T-cell (primary cell): ENCODE measurements at regions not wholly inside any gene's neighbourhood (a gene's known extent, or its start where the extent isn't known, plus 50 kb on each side); places are given as distances from the start of the nearest gene placed in this dataset.
"Not testable (repeated sequence)": the region's sequence is repeated elsewhere in the genome, so short reads cannot be mapped to it uniquely, and the experiment has no call there.

Source experiments
- ATAC-seq, 4 experiments: fragments of 200-7000 bp in 3 of 4; fragments of 150-1000 bp in 1 of 4; cut with Tn5 transposase; replicated peaks in 1 of 4; 1 replicate in 3 of 4; 2 replicates in 1 of 4; pipeline ENCODE4 v1.10.0; 2021; ENCODE audit warnings: moderate library complexity in 3 of 4, mild to moderate bottlenecking in 2 of 4, moderate number of reproducible peaks in 1 of 4
- CTCF ChIA-PET, 2 donors: fragments of 300-600 bp; sonication (Branson Sonifier 250); formaldehyde crosslinking; loops; one replicate each; lab custom pipeline; 2022; ENCODE audit warnings: antibody characterized with exemption in 2 of 2; lab: Charles Lee
- POLR2A ChIA-PET, 2 donors: fragments of 300-600 bp; sonication (Branson Sonifier 250); formaldehyde crosslinking; loops; one replicate each; lab custom pipeline; 2022; ENCODE audit warnings: antibody characterized with exemption in 2 of 2; lab: Charles Lee
- DNase-seq, 35 experiments: peaks; one replicate each; pipeline versions ENCODE4 v3.0.0 to v3.0.0-alpha.2; 2013 to 2023
- H3K27ac ChIP-seq: one replicate; pipeline ENCODE4 v1.5.1; 2013; ENCODE audit warnings: low read length
- H3K27me3 ChIP-seq, 2 experiments: replicated peaks in 1 of 2; 1 replicate in 1 of 2; 2 replicates in 1 of 2; pipeline versions ENCODE4 v1.6.1 to v1.7.0; 2013; ENCODE audit warnings: low read length in 1 of 2, mixed read lengths in 1 of 2; ENCODE audit not compliant: control insufficient read depth in 2 of 2, insufficient read depth in 2 of 2; ENCODE audit errors: extremely low read depth in 1 of 2
- H3K36me3 ChIP-seq, 2 donors: 1 replicate in 1 of 2; 2 replicates in 1 of 2; pipeline versions ENCODE4 v1.6.1 to v1.7.0; 2013; ENCODE audit warnings: low read length in 1 of 2; ENCODE audit not compliant: control insufficient read depth in 2 of 2, insufficient read depth in 1 of 2; ENCODE audit errors: extremely low read depth in 1 of 2
- H3K4me1 ChIP-seq, 2 experiments: 1 replicate in 1 of 2; 2 replicates in 1 of 2; pipeline versions ENCODE4 v1.6.1 to v1.7.0; 2013; ENCODE audit warnings: low read length in 2 of 2, mixed read lengths in 1 of 2; ENCODE audit not compliant: insufficient read depth in 2 of 2, control insufficient read depth in 1 of 2; ENCODE audit errors: extremely low read depth in 1 of 2
- H3K4me3 ChIP-seq, 2 donors: 1 replicate in 1 of 2; 2 replicates in 1 of 2; pipeline versions ENCODE4 v1.5.1 to v1.7.0; 2013; ENCODE audit warnings: mild to moderate bottlenecking in 2 of 2, low read length in 1 of 2, moderate library complexity in 1 of 2; ENCODE audit not compliant: control insufficient read depth in 1 of 2; ENCODE audit errors: extremely low read depth in 1 of 2
- H3K9me3 ChIP-seq: 2 replicates; pipeline ENCODE4 v1.7.0; 2013
- H3K27ac Mint-ChIP-seq, 2 donors: one replicate each; pipeline ENCODE4 v1.8.0; 2020 to 2021; ENCODE audit warnings: mild to moderate bottlenecking in 2 of 2, mixed read lengths in 2 of 2
- H3K27me3 Mint-ChIP-seq, 2 donors: one replicate each; pipeline ENCODE4 v1.8.0; 2021 to 2022; ENCODE audit warnings: mixed read lengths in 2 of 2
- H3K36me3 Mint-ChIP-seq: one replicate; pipeline ENCODE4 v1.8.0; 2021; ENCODE audit warnings: mixed read lengths
- H3K4me1 Mint-ChIP-seq, 3 donors: one replicate each; pipeline ENCODE4 v1.8.0; 2020 to 2022; ENCODE audit warnings: mixed read lengths in 3 of 3, mild to moderate bottlenecking in 1 of 3
- H3K4me3 Mint-ChIP-seq, 3 donors: one replicate each; pipeline ENCODE4 v1.8.0; 2020 to 2022; ENCODE audit warnings: mild to moderate bottlenecking in 3 of 3, mixed read lengths in 3 of 3, moderate library complexity in 3 of 3
- H3K9me3 Mint-ChIP-seq, 3 donors: one replicate each; pipeline ENCODE4 v1.8.0; 2020 to 2022; ENCODE audit warnings: mixed read lengths in 3 of 3
- WGBS: methylation state at CpG from one replicate; pipeline ENCODE4 v1.1.5; 2013; ENCODE audit warnings: missing lambda C conversion rate; ENCODE audit not compliant: insufficient coverage; 5-methylcytosine and 5-hydroxymethylcytosine counted together

DNA sequence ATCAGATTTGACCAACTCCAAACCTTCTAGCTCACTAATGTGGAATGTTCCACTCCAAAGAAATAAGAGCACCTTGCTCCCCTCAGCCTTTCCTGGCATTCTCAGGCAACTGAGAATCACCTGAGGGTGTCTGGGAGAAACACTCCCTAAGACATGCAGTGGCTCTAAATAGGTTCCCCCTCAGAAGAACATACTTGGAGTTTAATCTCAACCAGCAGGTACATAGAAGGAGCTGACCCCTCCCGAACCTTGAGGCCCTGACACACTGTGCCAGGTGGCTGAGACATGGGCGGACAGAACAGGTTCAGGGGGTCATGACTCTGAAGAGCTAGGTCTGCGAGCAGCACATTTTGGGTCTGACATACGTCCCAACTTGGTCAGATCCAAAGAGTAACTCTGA lies 107.6 kb upstream of the MAP3K4 start:
- Mint-ChIP-seq H3K27ac (no peak overlapping the region), H3K4me1 (no peaks in the 10 kb centered on the region), H3K4me3 (no peak overlapping the region), H3K36me3 (no peaks in the 10 kb centered on the region), H3K9me3 (no peaks in the 10 kb centered on the region), H3K27me3 (peaks cover 2 to 11% of the 10 kb centered on the region in 2 donors)
- ChIA-PET POLR2A (no interaction called here), CTCF (no interaction called here)
- no peak overlapping the region for H3K4me3 ChIP-seq
- H3K4me1 ChIP-seq, result no peaks in the 10 kb centered on the region
- no peak for DNase-seq
- ATAC-seq, result no peak
- no peak overlapping the region for H3K27ac ChIP-seq
- H3K9me3 ChIP-seq, result no peaks in the 10 kb centered on the region
- H3K36me3 ChIP-seq, result no peaks in the 10 kb centered on the region
- 72% methylated on average over 2 of the region's 4 CpGs for WGBS
- no peaks in the 10 kb centered on the region for H3K27me3 ChIP-seq

DNA sequence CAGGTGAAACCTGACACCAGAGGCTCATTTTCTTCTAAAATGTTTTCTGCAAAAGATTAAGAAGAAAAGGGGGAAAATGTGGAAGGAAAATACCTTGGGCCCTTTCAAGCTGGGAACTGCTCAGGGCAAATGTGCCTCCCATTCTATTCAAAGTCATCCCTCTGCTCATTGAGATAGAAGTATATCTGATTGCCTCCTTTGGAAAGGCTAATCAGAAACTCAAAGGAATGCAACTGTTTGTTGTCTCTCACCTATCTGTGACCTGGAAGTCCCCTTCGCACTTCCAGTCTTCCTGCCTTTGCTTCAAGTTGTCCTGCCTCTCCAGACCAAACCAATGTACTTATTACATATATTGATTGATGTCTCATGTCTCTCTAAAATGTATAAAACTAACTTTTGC lies 102.4 kb upstream of the MAP3K4 start:
- ATAC-seq, CTCF ChIA-PET, H3K27me3 ChIP-seq, H3K4me1 Mint-ChIP-seq, H3K36me3 ChIP-seq, H3K27ac ChIP-seq, H3K4me3 Mint-ChIP-seq, H3K9me3 Mint-ChIP-seq, DNase-seq, H3K4me3 ChIP-seq, H3K27me3 Mint-ChIP-seq, H3K4me1 ChIP-seq, H3K27ac Mint-ChIP-seq, POLR2A ChIA-PET, H3K36me3 Mint-ChIP-seq, H3K9me3 ChIP-seq: not testable (repeated sequence)
- no CpG with 5 or more reads among the region's 1 CpG for WGBS

DNA sequence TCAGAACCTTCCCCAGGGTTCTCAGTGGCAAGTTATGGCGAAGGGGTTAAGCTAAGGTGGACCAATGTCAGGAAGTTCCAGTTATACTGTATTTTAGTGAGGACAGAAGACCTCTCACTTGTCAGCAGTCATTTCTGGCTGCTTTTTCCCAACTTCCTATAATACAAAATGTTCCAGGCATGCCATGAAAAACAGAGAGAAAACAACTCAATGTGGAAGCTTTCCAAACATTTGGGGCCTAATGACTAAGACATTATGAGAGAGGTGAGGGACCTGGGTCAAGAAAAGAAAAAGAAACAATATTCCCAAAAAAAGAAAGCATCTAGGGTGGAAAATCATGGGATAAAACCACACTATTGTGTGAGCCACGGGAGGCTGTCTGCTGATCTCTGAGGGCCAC lies 99.9 kb upstream of the MAP3K4 start:
- ATAC-seq (no peak), DNase-seq (no peak)
- H3K27ac Mint-ChIP-seq, result no peak overlapping the region
- no peaks in the 10 kb centered on the region for H3K9me3 Mint-ChIP-seq
- no peaks in the 10 kb centered on the region for H3K36me3 Mint-ChIP-seq
- no peaks in the 10 kb centered on the region for H3K4me1 ChIP-seq
- no peak overlapping the region for H3K27ac ChIP-seq
- no peaks in the 10 kb centered on the region for H3K27me3 ChIP-seq
- no peaks in the 10 kb centered on the region for H3K36me3 ChIP-seq
- no peak overlapping the region for H3K4me3 Mint-ChIP-seq
- H3K4me1 Mint-ChIP-seq, result no peaks in the 10 kb centered on the region
- no peak overlapping the region for H3K4me3 ChIP-seq
- CTCF ChIA-PET, result no interaction called here
- no peaks in the 10 kb centered on the region for H3K9me3 ChIP-seq
- peaks cover 7% of the 10 kb centered on the region in 2 donors for H3K27me3 Mint-ChIP-seq
- POLR2A ChIA-PET, result no interaction called here
- no CpG with 5 or more reads among the region's 2 CpGs for WGBS

DNA sequence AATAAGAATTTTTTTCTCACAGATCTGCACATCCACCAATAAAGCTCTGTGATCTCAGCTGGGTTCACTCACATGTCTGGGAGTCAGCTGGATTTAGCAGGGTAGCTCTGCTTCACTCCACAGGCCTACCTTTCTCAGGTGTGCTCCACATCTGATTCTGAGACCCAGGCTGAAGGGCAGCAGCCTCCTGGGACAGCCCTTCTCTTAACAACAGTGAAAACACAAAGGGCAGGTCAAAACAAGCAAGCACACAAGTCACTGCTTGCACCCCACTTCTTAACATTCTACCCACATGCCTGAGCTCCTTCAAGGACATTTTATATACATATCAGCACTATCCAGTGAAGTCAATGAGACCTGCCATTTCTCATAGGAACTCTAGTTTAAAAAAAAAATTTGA lies 96.0 kb upstream of the MAP3K4 start:
- Histone ChIP-seq H3K9me3 (no peaks in the 10 kb centered on the region), H3K36me3 (no peaks in the 10 kb centered on the region), H3K4me1 (no peaks in the 10 kb centered on the region), H3K27ac (no peak overlapping the region), H3K27me3 (peaks cover 0 to 8% of the 10 kb centered on the region in 2 experiments), H3K4me3 (no peak overlapping the region)
- Mint-ChIP-seq H3K27ac (no peak overlapping the region), H3K9me3 (no peaks in the 10 kb centered on the region), H3K27me3 (peaks cover 8 to 17% of the 10 kb centered on the region in 2 donors), H3K4me3 (no peak overlapping the region), H3K4me1 (no peaks in the 10 kb centered on the region), H3K36me3 (no peaks in the 10 kb centered on the region)
- POLR2A ChIA-PET, result no interaction called here
- DNase-seq (no peak), ATAC-seq (no peak)
- CTCF ChIA-PET, result no interaction called here

DNA sequence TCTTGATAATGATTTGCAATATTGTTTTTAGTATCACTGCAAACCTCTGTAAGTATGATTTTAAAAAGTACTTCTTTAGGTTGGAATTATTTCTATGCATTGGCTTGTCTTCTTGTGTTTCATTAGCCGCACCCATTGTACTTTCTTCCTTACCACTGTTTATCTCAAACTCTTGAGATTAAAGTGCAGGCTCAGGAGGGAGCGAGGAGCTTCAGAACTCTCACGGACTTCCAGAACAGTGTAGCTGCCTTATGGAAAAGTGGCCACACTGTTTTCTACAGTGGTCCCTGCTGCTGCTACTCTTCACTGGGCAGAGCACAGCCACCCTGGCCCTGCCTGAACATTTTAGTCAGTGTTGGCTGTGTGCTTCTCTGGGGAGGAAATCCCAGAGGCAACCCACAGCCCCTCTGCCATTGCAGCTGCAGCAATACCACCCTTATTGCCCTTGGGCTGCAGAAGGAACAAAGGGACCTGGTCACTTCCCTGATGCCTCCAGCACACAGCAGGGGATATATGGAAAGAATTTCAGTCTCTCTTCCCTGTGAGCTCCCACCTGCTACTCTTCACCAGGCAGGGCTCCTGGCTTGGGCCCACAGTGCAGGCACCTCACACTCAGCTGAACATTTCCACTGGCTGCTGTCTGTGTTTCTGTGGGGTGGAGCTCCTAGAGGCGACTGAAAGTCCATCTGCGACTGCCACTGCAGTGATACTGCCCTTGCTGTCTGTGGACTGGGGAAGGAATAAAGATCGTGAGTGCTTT lies 91.7 kb upstream of the MAP3K4 start:
- H3K4me1 Mint-ChIP-seq, result no peaks in the 10 kb centered on the region
- WGBS, result 72% methylated on average over 4 of the region's 6 CpGs

DNA sequence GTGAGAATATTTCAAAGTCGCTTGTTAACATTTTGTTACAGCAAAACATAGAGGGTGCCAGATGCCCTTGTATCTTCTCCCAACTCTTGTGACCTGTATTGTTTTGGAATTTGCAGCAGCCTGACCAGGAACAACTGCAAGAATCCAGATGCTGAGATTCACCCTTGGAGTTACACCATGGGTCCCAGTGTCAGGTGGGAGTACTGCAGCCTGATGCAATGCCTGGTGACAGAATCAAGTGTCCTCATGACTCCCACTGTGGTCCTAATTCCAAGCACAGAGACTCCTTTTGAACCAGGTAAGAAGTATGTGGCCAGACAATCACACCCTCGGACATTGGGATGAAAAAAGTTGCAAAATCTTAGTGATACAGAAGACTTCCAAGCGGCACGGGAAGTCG lies 79.6 kb upstream of the MAP3K4 start:
- peaks cover 6 to 16% of the 10 kb centered on the region in 2 donors for H3K27me3 Mint-ChIP-seq
- H3K9me3 Mint-ChIP-seq, result peaks cover 0 to 15% (median 9%) of the 10 kb centered on the region in 3 donors
- ATAC-seq (no peak), DNase-seq (no peak)
- peaks cover 0 to 9% of the 10 kb centered on the region in 2 experiments for H3K27me3 ChIP-seq
- POLR2A ChIA-PET, result no interaction called here
- H3K9me3 ChIP-seq, result no peaks in the 10 kb centered on the region
- no peak overlapping the region for H3K4me3 Mint-ChIP-seq
- CTCF ChIA-PET, result no interaction called here
- H3K36me3 ChIP-seq, result no peaks in the 10 kb centered on the region
- 57% methylated on average over 1 of the region's 5 CpGs for WGBS
- no peak overlapping the region for H3K27ac Mint-ChIP-seq
- H3K4me1 ChIP-seq, result no peaks in the 10 kb centered on the region
- H3K27ac ChIP-seq, result no peak overlapping the region
- no peak overlapping the region for H3K4me3 ChIP-seq
- H3K36me3 Mint-ChIP-seq, result no peaks in the 10 kb centered on the region
- H3K4me1 Mint-ChIP-seq, result no peaks in the 10 kb centered on the region

More for the DNA sequence above, 91.7 kb upstream of the MAP3K4 start:
- H3K9me3 Mint-ChIP-seq, result no peaks in the 10 kb centered on the region
- H3K36me3 ChIP-seq, result no peaks in the 10 kb centered on the region
- no peaks in the 10 kb centered on the region for H3K36me3 Mint-ChIP-seq
- H3K4me3 ChIP-seq, result no peak overlapping the region
- peaks cover 11 to 39% of the 10 kb centered on the region in 2 donors for H3K27me3 Mint-ChIP-seq
- H3K4me3 Mint-ChIP-seq, result no peak overlapping the region
- H3K27me3 ChIP-seq, result peaks cover 0 to 10% of the 10 kb centered on the region in 2 experiments
- CTCF ChIA-PET, result no interaction called here
- POLR2A ChIA-PET, result interaction anchor here in 1 of 2 donors (0.5 kb wide), 1 partner anchor 1310 kb away, joined by 3 read pairs; no protein-coding TSS in a partner anchor
- no peak overlapping the region for H3K27ac Mint-ChIP-seq
- DNase-seq, result no peak
- H3K4me1 ChIP-seq, result no peaks in the 10 kb centered on the region
- no peaks in the 10 kb centered on the region for H3K9me3 ChIP-seq
- ATAC-seq, result no peak
- H3K27ac ChIP-seq, result no peak overlapping the region
